CD4-positive, alpha-beta T cell treated with Interferon gamma for 1 hour (primary cell): ENCODE measurements at regions not wholly inside any gene's neighbourhood (a gene's known extent, or its start where the extent isn't known, plus 50 kb on each side); places are given as distances from the start of the nearest gene placed in this dataset.

Source experiments
- DNase-seq: peaks from one replicate; pipeline ENCODE4 v3.0.0-alpha.2; 2020

- no peak for DNase-seq
Observed at GRCh38 chr5:8580298-8580697, 711.4 kb downstream of the MTRR start.

- DNase-seq: no peak
Observed at GRCh38 chr5:8581047-8581446, 712.1 kb downstream of the MTRR start.

DNA sequence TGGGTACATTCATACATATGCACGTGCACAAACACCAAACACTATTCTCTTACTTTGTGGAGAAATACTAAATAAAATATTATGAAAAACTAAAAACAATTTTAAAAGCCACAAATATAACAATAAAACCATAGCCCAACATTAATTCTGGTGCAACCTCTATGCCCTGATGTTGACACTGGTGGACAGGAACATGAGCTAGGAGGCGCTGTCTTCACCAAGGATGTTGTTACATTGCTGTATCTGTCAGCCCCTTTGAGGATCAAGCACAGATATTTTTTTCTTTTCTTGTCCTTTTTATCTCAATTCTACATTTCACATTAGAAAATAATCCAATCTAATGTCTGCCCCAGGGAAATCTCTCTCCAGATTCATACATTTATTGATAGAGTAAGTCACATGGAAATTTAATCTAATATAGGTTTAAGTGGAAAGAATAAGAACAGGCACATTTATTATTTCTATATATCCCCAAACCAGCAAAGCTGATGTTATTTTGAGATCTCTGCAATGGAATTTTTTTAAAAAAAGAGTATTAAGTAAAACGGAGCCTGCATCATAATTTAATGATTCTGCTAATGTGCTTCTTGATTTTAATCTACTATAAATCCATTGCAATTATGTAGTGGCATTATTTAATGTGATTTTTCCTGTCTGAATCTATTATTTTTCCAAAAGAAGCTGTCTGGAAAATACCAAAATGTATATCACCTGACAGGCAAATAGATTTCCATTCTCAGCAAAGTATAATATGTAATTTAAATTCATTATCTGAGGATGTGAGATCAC is 716.5 kb downstream of the MTRR start:
- no peak for DNase-seq

GRCh38 chr5:8590959-8591358 is 722.0 kb downstream of the MTRR start:
- no peak for DNase-seq

- no peak for DNase-seq
Observed at GRCh38 chr5:8598356-8598755, 729.4 kb downstream of the MTRR start.

- no peak for DNase-seq
Observed at GRCh38 chr5:8598996-8599395, 730.0 kb downstream of the MTRR start.

GRCh38 chr5:8600843-8601242 is 731.9 kb downstream of the MTRR start:
- no peak for DNase-seq

- DNase-seq: no peak
Observed at GRCh38 chr5:8601831-8602354, 732.9 kb downstream of the MTRR start.

- no peak for DNase-seq
Observed at GRCh38 chr5:8606231-8606630, 737.3 kb downstream of the MTRR start.

- no peak for DNase-seq
Observed at GRCh38 chr5:8611067-8611466, 742.1 kb downstream of the MTRR start.

- no peak for DNase-seq
Observed at GRCh38 chr5:8613078-8613685, 744.2 kb downstream of the MTRR start.

GRCh38 chr5:8615142-8615858 is 746.4 kb downstream of the MTRR start:
- DNase-seq: no peak

GRCh38 chr5:8628521-8628920 is 759.6 kb downstream of the MTRR start:
- DNase-seq: no peak

GRCh38 chr5:8633259-8633658 is 764.3 kb downstream of the MTRR start:
- DNase-seq: no peak

GRCh38 chr5:8633696-8634095 is 764.7 kb downstream of the MTRR start:
- no peak for DNase-seq

DNA sequence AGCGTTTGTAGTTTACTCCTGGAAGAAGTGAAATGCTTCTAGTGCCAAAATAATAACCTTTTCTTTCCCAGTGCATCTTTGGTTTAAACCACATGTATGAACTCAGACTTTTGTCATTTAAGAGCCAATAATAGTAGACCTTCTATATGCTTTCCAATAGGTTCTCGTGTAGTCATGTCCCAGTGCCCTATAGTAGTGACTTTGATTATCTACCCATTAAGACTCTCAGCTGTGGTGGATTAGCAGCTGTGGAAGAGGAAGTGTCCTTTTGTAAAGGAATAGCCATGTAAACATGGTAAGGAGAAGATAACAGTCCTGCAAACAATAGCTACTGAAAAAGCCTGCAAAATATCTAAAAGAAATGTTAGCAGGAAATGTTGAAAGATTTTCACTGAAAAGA is 765.3 kb downstream of the MTRR start:
- no peak for DNase-seq

- DNase-seq: no peak
Observed at GRCh38 chr5:8641786-8642505, 773.0 kb downstream of the MTRR start.

DNA sequence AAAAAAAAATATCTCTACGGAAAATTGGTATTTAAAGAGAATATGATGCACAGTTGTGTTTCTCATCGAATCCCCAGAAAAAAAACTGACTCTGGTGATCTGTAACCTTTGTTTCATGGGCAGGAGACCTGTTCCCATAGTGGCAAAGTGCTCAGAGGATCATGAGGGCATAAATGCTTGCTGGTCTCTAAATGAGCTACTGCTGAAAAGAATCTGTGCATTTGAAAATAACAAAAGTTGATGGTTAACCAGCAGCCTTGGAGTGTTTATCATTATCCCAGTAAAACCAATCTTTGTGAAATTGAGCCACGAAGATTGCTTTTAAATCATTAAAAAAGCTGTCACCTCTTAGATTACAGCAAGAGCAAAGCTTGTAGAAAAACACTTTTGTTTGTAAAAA is 775.4 kb downstream of the MTRR start:
- DNase-seq: no peak

GRCh38 chr5:8647111-8647510 is 778.2 kb downstream of the MTRR start:
- DNase-seq: no peak

DNA sequence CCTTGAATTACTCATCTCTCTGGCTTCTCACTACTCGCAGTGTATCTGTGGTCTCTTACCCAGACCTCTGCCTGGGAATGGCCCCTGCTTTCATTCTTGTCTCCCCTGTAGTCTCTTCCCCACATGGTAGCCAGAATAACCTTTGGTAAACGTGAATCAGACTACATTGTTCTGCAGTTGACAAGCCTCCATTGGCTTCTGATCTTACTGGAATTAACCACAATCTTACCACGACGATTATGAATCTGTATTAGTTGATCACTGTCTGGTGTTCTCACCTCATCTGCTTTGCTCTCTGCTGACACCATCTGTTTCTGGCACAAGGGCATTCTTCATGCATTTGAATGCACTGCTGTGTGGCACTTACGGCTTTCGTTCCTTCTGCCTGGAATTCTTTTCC is 781.2 kb downstream of the MTRR start:
- no peak for DNase-seq

DNA sequence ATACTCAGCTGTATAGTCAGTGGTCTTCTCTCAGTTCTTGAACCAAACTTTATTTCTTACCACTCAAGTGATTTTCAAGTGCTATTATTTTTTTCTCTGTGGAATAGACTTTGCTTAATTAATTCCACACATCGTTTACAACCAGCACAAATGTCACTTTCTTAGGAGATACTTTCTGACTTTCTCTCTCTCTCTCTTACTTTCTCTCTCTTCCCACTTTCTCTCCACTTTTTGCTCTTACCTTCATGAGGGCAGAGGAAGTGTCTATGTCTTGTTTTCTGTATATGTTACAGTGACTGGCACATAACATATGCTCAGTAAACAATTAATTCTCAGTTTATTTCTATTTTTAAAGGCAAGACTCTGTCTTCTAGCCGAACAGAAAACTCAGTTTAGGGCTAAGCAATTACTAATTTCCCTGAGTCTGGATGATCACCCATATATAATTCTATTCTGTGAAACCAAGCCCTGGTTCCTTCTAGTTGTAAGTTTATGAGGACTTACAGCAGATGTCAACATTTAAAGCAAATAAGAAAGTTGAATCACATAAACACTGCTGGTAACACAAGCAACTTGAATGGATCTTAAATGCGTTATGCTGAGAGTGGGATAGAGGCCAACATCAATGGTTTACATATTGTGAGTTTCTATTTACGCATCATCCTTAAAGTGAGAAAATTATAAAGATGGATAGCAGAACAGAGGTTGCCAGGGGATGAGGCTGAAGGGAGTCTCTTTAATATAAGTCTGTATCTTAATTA is 791.4 kb downstream of the MTRR start:
- no peak for DNase-seq

- DNase-seq: no peak
Observed at GRCh38 chr5:8663374-8663773, 794.4 kb downstream of the MTRR start.
